ENCODE measurements at regions not wholly inside any gene's neighbourhood (a gene's known extent, or its start where the extent isn't known, plus 50 kb on each side); places are given as distances from the start of the nearest gene placed in this dataset.

GRCh38 chr7:8893775-8894174, 460.4 kb downstream of the NXPH1 start:
- no peak for TF ChIP-seq REST (IDR thresholded peaks at IDR 0.05; ENCODE audit: low read depth)
- no peak for TF ChIP-seq CEBPB (IDR thresholded peaks at IDR 0.05)
- TF ChIP-seq TAF1 (IDR thresholded peaks at IDR 0.05; ENCODE audit: low read depth), result no peak
- no peak for TF ChIP-seq EP300 (IDR thresholded peaks at IDR 0.05; ENCODE audit: borderline replicate concordance)
- no peak for TF ChIP-seq FOXM1 (IDR thresholded peaks at IDR 0.05; ENCODE audit: borderline replicate concordance, low read depth)
- TF ChIP-seq EGR1 (IDR thresholded peaks at IDR 0.05), result no peak
- TF ChIP-seq USF1 (IDR thresholded peaks at IDR 0.05), result no peak
- TF ChIP-seq MAX (IDR thresholded peaks at IDR 0.05), result no peak
- TF ChIP-seq NFIC (IDR thresholded peaks at IDR 0.05), result no peak
- no peak for TF ChIP-seq RAD21 (IDR thresholded peaks at IDR 0.05; ENCODE audit: low read depth)

All from Ishikawa (cell line).